ENCODE measurements at regions not wholly inside any gene's neighbourhood (a gene's known extent, or its start where the extent isn't known, plus 50 kb on each side); places are given as distances from the start of the nearest gene placed in this dataset.

- TF ChIP-seq CTCF (conservative IDR thresholded peaks at IDR 0.05; ENCODE audit: low read length) (no peak), EZH2phosphoT487 (IDR thresholded peaks at IDR 0.05; ENCODE audit: borderline replicate concordance, low read depth, low read length) (no peak)
- CTCF ChIA-PET (ENCODE audit: unreplicated experiment) = no interaction called here
- no peak overlapping the region for H3K27ac ChIP-seq (ENCODE audit: low read depth, low read length, poor library complexity, severe bottlenecking)
- no peaks in the 10 kb centered on the region for H3K79me2 ChIP-seq (ENCODE audit: insufficient read depth, low read depth, low read length)
- H3K9me2 ChIP-seq (ENCODE audit: insufficient read depth, low read length) = no peaks in the 10 kb centered on the region
- BruUV-seq (replicated peaks) = no TSS peak
- H3K36me3 ChIP-seq (ENCODE audit: insufficient read depth, low read length) = no peaks in the 10 kb centered on the region
- no peaks in the 10 kb centered on the region for H3K9me3 ChIP-seq (ENCODE audit: low read length)
- H3K4me2 ChIP-seq (ENCODE audit: low read length) = no peak overlapping the region
- no peak overlapping the region for H3K4me3 ChIP-seq (ENCODE audit: low read depth, low read length, poor library complexity, severe bottlenecking)
- H4K20me1 ChIP-seq (ENCODE audit: insufficient read depth, low read length) = no peaks in the 10 kb centered on the region
- no peak for DNase-seq (ENCODE audit: low spot score)
- H3K4me1 ChIP-seq (ENCODE audit: insufficient read depth, low read length, poor library complexity, severe bottlenecking) = no peaks in the 10 kb centered on the region
- no peak overlapping the region for H2AFZ ChIP-seq (ENCODE audit: low read length)
- POLR2A ChIA-PET = interaction anchor here (0.8 kb wide), 1 partner anchor 50 kb away, joined by 3 read pairs; no protein-coding TSS in a partner anchor
- intact Hi-C loops (cut with micrococcal nuclease; ENCODE audit: unreplicated experiment) = no loop called here
Measured at GRCh38 chr13:106210324-106210723, 325.1 kb downstream of the EFNB2 start.

GRCh38 chr13:106205871-106206270 is 329.6 kb downstream of the EFNB2 start:
- intact Hi-C loops (cut with micrococcal nuclease; ENCODE audit: unreplicated experiment) = no loop called here

More at GRCh38 chr13:106205871-106206270, 329.6 kb downstream of the EFNB2 start:
- POLR2A ChIA-PET = interaction anchor here (0.7 kb wide), 1 partner anchor 64 kb away, joined by 4 read pairs; no protein-coding TSS in a partner anchor
- Histone ChIP-seq H3K4me3 (ENCODE audit: low read depth, low read length, poor library complexity, severe bottlenecking) (no peak overlapping the region), H3K36me3 (ENCODE audit: insufficient read depth, low read length) (no peaks in the 10 kb centered on the region), H3K4me2 (ENCODE audit: low read length) (no peak overlapping the region), H4K20me1 (ENCODE audit: insufficient read depth, low read length) (no peaks in the 10 kb centered on the region), H2AFZ (ENCODE audit: low read length) (no peak overlapping the region), H3K4me1 (ENCODE audit: insufficient read depth, low read length, poor library complexity, severe bottlenecking) (no peaks in the 10 kb centered on the region), H3K27ac (ENCODE audit: low read depth, low read length, poor library complexity, severe bottlenecking) (no peak overlapping the region), H3K79me2 (ENCODE audit: insufficient read depth, low read depth, low read length) (no peaks in the 10 kb centered on the region), H3K9me3 (ENCODE audit: low read length) (no peaks in the 10 kb centered on the region), H3K9me2 (ENCODE audit: insufficient read depth, low read length) (no peaks in the 10 kb centered on the region)
- no peak for DNase-seq (ENCODE audit: low spot score)
- CTCF ChIA-PET (ENCODE audit: unreplicated experiment) = no interaction called here
- no TSS peak for BruUV-seq (replicated peaks)
- TF ChIP-seq CTCF (conservative IDR thresholded peaks at IDR 0.05; ENCODE audit: low read length) = no peak
- TF ChIP-seq EZH2phosphoT487 (IDR thresholded peaks at IDR 0.05; ENCODE audit: borderline replicate concordance, low read depth, low read length) = no peak

Data from OCI-LY7 (cell line).